ENCODE measurements at regions not wholly inside any gene's neighbourhood (a gene's known extent, or its start where the extent isn't known, plus 50 kb on each side); places are given as distances from the start of the nearest gene placed in this dataset.

DNA sequence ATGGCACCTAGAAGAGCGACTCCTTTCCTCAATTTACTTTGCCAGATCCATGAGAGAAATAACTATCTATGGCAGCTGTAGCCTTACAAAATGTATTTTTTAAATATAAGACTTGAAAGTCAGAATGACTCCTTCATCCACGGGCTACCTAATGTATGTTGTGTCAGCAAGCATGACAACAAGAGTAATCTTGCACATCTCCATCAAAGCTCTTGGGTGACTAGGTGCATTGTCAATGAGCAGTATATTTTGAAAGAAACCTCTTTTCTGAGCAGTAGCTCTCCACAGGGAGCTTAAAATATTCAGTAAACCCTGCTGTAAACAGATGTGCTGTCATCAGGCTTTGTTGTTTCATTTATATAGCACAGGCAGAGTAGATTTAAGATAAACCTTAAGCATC is 757.2 kb upstream of the PHF14 start:
- H3K9me3 Mint-ChIP-seq: peaks cover 13% of the 10 kb centered on the region
- DNase-seq: no peak
- H3K36me3 Mint-ChIP-seq: no peaks in the 10 kb centered on the region
- H3K4me3 Mint-ChIP-seq: no peak overlapping the region
- H3K27ac Mint-ChIP-seq: no peak overlapping the region
- CTCF ChIA-PET: no interaction called here
- H3K27me3 Mint-ChIP-seq: no peaks in the 10 kb centered on the region
- no peaks in the 10 kb centered on the region for H3K4me1 Mint-ChIP-seq

DNA sequence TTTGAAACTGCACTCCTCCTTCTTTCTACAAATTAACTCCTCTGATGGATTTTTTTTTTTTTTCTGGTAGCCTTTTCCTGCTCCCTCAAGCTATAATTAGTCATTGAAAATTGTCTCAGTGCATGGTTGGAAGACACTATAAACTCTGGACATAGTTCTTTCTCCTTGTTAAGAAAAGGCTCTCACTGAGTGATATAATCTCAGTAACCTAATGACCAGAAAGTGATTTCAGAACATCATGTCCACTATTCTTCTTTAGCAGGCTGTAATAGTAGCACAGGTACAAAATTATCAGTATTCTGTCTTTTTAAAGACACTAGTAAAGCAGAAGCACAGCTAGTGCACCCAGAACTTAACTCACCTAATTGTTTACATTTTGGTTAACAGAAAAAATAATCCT is 752.6 kb upstream of the PHF14 start:
- H3K36me3 Mint-ChIP-seq: no peaks in the 10 kb centered on the region

DNA sequence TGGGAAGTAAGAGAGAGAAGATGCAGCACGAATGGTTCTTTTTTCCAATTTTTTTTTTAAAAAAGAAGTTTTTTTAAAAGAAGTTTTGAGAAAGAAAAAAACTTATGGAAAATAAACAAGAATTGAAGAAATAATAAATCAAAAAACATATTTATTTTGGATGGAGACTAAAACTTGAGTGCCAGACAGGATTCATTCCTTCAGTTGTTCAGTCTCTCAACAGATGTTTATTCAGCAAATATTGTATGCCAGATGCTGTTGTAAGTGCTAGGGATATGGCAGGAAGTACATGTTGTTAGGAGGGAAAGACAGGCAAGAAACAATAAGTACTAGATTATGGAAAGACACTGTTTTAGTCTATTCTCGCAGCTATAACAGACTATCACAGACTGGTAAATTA is 750.7 kb upstream of the PHF14 start:
- H3K27me3 Mint-ChIP-seq: no peaks in the 10 kb centered on the region
- H3K36me3 Mint-ChIP-seq: no peaks in the 10 kb centered on the region
- DNase-seq: no peak
- CTCF ChIA-PET: no interaction called here
- no peak overlapping the region for H3K4me3 Mint-ChIP-seq
- no peaks in the 10 kb centered on the region for H3K4me1 Mint-ChIP-seq
- peaks cover 8% of the 10 kb centered on the region for H3K9me3 Mint-ChIP-seq
- H3K27ac Mint-ChIP-seq: no peak overlapping the region

More for the DNA sequence above, 752.6 kb upstream of the PHF14 start:
- no peaks in the 10 kb centered on the region for H3K4me1 Mint-ChIP-seq
- CTCF ChIA-PET: no interaction called here
- no peak overlapping the region for H3K4me3 Mint-ChIP-seq
- no peaks in the 10 kb centered on the region for H3K27me3 Mint-ChIP-seq
- H3K27ac Mint-ChIP-seq: no peak overlapping the region
- H3K9me3 Mint-ChIP-seq: peaks cover 7% of the 10 kb centered on the region
- no peak for DNase-seq

DNA sequence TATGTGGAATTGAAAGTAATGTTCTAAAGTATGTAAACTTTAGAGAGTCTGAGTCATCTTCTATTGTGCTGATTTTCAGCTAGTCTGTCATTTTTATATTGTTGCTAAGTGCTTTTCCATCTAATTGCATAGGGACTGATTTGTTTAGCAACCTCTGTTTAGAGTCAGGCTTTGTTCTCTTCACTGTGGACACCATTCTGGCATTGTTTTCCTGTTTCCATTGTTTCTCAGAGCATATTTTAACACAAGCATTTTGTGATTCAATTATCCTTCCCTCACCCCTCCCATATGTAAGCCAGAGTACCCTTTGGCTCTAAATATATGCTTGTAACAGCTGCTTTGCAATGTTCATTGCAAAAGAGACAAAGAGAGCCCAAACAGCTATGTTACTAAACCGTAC is 748.4 kb upstream of the PHF14 start:
- DNase-seq: no peak
- Mint-ChIP-seq H3K36me3 (no peaks in the 10 kb centered on the region), H3K27me3 (no peaks in the 10 kb centered on the region), H3K27ac (no peak overlapping the region), H3K4me1 (no peaks in the 10 kb centered on the region), H3K9me3 (peaks cover 10% of the 10 kb centered on the region), H3K4me3 (no peak overlapping the region)
- CTCF ChIA-PET: no interaction called here

DNA sequence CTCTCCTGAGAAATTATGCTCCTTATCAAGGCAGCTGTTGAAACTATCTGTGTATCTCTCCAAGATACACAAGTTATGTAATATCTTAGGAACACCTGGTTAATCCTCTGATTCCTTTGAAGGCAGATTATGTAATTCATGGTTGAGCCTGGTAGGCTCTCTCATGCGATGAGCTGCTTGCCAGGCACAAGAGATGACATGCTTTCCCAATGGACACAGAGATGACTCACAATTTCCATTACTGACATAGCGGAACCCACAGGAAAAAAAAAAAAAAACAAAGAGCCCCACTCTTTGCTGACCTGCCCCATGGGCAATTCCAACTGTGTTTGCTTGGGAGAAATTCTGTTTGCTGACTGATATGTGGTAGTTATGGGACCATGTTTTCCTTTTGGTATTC is 736.4 kb upstream of the PHF14 start:
- CTCF ChIA-PET: no interaction called here
- DNase-seq: no peak
- Mint-ChIP-seq H3K9me3 (peaks cover 5% of the 10 kb centered on the region), H3K4me3 (no peak overlapping the region), H3K36me3 (no peaks in the 10 kb centered on the region), H3K27me3 (no peaks in the 10 kb centered on the region), H3K27ac (no peak overlapping the region), H3K4me1 (no peaks in the 10 kb centered on the region)

DNA sequence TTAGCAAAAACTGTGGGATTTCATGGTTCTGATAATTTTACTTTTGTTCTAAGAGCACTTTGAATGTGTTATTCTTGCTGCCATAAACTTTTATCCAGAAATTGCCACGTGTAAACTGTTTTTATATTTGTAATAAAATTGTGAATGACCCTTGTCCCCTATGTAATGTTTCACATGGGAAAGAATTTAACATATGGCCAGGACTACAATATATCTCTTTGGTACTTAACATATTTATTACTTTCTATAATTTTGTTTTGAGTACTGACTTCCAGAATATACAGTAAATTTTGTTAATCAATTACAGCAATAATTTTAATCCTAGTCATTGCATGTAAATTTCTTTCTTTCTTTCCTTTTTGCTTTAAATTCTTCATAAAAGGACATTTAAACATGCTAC is 735.0 kb upstream of the PHF14 start:
- no peaks in the 10 kb centered on the region for H3K36me3 Mint-ChIP-seq
- DNase-seq: no peak
- no peak overlapping the region for H3K4me3 Mint-ChIP-seq
- CTCF ChIA-PET: no interaction called here
- peaks cover 5% of the 10 kb centered on the region for H3K9me3 Mint-ChIP-seq
- no peak overlapping the region for H3K27ac Mint-ChIP-seq
- H3K4me1 Mint-ChIP-seq: no peaks in the 10 kb centered on the region
- no peaks in the 10 kb centered on the region for H3K27me3 Mint-ChIP-seq

DNA sequence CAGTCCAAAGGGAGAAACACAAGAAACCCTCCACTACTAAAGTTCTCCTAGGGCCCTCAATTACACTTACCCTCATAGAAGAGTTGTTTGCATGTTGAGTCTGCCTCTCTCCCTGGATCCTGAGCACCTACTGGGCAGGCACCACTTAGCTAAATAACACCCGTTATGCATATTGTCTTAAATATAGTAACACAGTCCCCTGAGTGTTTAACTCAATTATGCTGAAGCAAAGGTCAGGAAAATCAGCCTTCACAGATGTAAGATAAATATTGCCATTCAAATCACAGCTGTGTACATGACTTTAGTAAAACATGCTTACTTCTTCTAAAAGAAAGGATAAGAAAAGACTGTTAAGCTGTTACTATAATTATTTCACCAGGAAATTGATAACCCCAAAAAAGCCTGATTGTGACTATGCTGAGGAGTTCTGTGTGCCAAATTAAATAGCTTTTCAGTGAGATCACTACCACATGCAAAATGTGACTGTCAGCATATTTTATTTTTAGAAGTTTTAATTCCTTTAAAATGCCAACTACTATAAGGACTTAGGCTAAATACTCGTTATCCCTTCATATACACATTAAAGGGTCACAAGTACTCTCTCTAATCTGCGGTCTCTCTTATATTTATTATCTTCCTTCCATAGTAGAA is 733.9 kb upstream of the PHF14 start:
- no peak overlapping the region for H3K27ac Mint-ChIP-seq
- no peak for DNase-seq
- H3K4me1 Mint-ChIP-seq: no peaks in the 10 kb centered on the region
- H3K27me3 Mint-ChIP-seq: no peaks in the 10 kb centered on the region
- CTCF ChIA-PET: no interaction called here
- H3K36me3 Mint-ChIP-seq: no peaks in the 10 kb centered on the region
- H3K9me3 Mint-ChIP-seq: peaks cover 5% of the 10 kb centered on the region
- no peak overlapping the region for H3K4me3 Mint-ChIP-seq

DNA sequence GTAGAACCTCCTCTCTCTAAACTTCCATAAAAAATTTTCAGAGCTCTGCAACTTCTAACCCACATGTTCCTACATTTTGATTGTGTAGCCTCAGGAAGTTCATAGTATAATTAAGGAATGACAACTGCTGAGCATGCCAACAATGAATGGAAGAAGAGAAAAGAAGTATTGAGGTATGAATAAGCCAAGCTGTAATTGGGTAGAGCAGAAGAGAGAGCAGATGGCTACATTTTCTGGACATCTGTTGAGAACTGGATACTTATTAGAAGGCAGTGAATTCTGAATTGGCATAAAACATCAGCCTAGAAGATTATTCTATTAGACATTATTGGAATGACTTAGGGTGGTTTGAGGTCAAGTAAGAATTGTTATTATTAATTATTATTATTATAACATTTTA is 728.3 kb upstream of the PHF14 start:
- Mint-ChIP-seq H3K27ac (no peak overlapping the region), H3K4me1 (no peaks in the 10 kb centered on the region), H3K4me3 (no peak overlapping the region), H3K27me3 (no peaks in the 10 kb centered on the region), H3K36me3 (no peaks in the 10 kb centered on the region), H3K9me3 (peaks cover 9% of the 10 kb centered on the region)
- no peak for DNase-seq
- CTCF ChIA-PET: no interaction called here

DNA sequence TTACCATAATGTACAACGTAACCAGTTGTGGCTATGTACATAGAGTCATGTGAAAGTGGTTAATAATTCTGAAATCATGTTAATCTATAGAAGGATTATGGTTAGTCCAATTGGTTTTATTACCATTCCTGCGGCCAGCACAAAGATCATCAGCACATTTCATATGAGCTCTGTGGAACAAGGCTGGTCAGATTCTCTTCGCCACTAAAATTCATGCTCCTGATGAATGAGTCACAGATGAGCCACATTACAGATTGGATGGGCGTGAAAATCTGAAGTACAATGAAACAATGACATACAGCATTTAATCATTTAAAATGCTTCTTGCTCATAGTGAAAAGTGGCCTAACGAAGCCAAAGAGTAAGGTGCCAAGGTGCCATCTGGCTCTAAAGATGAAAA is 716.2 kb upstream of the PHF14 start:
- Mint-ChIP-seq H3K27ac (no peak overlapping the region), H3K4me3 (no peak overlapping the region), H3K36me3 (no peaks in the 10 kb centered on the region), H3K27me3 (no peaks in the 10 kb centered on the region), H3K9me3 (peaks cover 15% of the 10 kb centered on the region), H3K4me1 (no peaks in the 10 kb centered on the region)
- no peak for DNase-seq
- CTCF ChIA-PET: no interaction called here

DNA sequence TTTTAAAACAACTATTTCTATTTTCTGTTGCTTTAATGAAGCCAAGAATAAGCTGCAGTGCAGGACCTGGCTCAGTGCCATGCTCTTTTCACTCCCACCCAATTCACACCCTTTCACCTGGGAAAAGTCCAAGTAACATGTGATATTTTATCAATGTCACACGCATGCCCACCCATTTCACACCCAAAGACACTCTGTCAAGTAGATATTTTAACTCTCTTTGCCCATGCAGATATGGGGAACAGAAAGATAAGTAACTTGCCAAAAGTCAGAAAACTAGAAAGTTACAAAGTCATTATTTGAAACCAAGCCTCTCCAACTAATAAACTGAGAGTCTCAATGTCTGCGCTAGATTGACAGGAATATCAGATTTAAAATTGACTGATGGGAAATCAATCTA is 706.7 kb upstream of the PHF14 start:
- CTCF ChIA-PET: no interaction called here
- DNase-seq: no peak
- Mint-ChIP-seq H3K27me3 (no peaks in the 10 kb centered on the region), H3K36me3 (no peaks in the 10 kb centered on the region), H3K9me3 (peaks cover 9% of the 10 kb centered on the region), H3K27ac (no peak overlapping the region), H3K4me1 (no peaks in the 10 kb centered on the region), H3K4me3 (no peak overlapping the region)

DNA sequence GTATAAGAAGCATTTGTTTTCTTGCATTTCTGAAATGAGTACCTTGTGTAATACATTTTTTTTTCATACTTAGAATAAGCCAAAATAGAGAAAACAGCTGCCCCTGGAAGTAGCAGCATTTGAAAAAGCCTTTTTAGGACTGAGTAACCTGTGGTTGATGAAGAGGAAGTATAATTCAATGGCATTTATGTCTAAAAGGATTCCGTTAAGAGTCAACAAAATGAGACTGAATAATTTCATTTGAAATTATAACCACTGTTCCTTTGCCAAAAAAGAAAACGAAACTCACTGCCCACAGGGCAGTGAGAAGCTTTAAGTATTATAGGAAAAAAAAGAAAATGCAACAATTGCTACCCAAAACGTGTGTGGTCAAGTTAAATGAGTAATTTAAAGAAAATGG is 705.6 kb upstream of the PHF14 start:
- Mint-ChIP-seq H3K4me3 (no peak overlapping the region), H3K9me3 (peaks cover 16% of the 10 kb centered on the region), H3K27ac (no peak overlapping the region), H3K27me3 (no peaks in the 10 kb centered on the region), H3K4me1 (no peaks in the 10 kb centered on the region), H3K36me3 (no peaks in the 10 kb centered on the region)
- DNase-seq: no peak
- CTCF ChIA-PET: no interaction called here

DNA sequence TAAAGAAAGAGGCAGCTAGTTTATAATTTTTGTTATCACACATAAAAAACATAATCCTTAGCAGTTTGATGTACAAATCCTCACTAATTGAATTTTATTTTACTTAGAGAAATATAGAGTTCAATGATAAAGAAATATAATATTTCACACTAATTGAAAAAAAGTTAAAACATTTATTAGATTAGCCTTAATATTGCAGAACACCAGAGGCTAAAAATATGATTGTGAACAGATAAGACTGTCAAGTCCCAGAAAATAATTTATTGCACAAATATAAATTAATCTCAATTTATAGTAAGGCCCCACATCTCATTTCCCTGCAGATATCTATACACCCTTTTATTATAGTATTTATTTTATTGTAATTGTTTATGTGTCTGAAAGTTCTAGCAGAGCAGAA is 690.8 kb upstream of the PHF14 start:
- Mint-ChIP-seq H3K36me3 (no peaks in the 10 kb centered on the region), H3K27ac (no peak overlapping the region), H3K4me3 (no peak overlapping the region), H3K27me3 (no peaks in the 10 kb centered on the region), H3K9me3 (peaks cover 2% of the 10 kb centered on the region), H3K4me1 (no peaks in the 10 kb centered on the region)
- CTCF ChIA-PET: no interaction called here
- DNase-seq: no peak

DNA sequence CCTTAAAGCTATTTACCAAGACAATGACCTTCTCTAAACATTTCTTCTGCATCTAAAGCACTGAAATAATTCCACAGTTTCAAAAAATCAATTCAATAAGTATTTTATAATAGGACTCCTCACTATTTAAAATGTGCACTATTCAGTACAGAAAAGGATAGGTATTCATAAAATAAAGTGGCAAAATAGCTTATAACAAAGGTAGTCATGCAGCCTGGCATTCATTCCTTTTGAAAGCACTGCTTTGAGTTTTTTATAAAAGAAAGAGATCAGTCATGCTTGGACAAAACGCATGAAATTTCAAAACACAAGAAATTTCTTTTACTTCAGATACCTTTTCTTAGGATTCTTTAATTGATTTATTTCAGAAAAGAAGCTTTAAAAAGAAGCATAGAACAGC is 689.7 kb upstream of the PHF14 start:
- peaks cover 2% of the 10 kb centered on the region for H3K9me3 Mint-ChIP-seq
- H3K4me3 Mint-ChIP-seq: no peak overlapping the region
- no peaks in the 10 kb centered on the region for H3K36me3 Mint-ChIP-seq
- H3K27me3 Mint-ChIP-seq: no peaks in the 10 kb centered on the region
- H3K4me1 Mint-ChIP-seq: no peaks in the 10 kb centered on the region
- DNase-seq: no peak
- H3K27ac Mint-ChIP-seq: no peak overlapping the region
- CTCF ChIA-PET: interaction anchor here (0.6 kb wide), 1 partner anchor 36 kb away, joined by 3 read pairs; no protein-coding TSS in a partner anchor

DNA sequence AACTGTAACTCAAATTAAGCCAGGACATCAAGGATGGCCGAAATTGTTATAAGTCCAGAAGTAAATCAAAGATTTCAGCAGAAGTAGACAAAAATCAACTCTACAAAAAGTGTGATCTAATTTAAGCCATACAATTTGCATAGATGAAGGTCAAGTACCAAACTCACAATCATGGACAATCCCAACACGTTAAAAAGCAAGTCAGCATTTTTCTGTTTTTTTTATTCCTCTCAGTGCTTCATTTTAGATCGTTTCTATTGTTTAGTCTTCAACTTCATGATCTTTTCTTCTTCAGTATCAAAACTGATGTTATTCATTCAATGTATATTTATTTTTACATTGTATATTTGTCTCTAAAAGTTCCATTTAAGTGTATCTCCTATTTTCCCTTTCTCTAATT is 674.3 kb upstream of the PHF14 start:
- DNase-seq: no peak
- H3K27me3 Mint-ChIP-seq: no peaks in the 10 kb centered on the region
- no peak overlapping the region for H3K27ac Mint-ChIP-seq
- no peaks in the 10 kb centered on the region for H3K4me1 Mint-ChIP-seq
- H3K9me3 Mint-ChIP-seq: no peaks in the 10 kb centered on the region
- no peaks in the 10 kb centered on the region for H3K36me3 Mint-ChIP-seq
- no peak overlapping the region for H3K4me3 Mint-ChIP-seq
- CTCF ChIA-PET: interaction anchor here (0.5 kb wide), 1 partner anchor 168 kb away, joined by 3 read pairs; no protein-coding TSS in a partner anchor

DNA sequence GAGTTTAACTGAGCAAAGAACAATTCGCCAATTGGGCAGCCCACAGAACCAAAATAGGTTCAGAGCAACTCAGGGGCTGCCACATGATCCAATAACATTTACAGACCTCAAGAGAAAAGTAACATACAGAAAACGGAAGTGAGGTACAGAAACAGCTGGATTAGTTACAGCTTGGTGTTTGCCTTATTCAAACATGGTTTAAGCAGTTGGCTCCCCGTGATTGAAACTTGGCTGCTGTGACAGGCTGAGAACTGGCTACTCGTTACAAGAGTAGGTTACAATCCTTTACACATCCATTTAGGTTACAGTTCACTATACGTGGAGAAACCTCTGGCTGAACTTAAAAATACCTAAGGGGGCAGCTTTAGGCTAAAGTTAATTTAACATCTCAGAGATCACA is 673.1 kb upstream of the PHF14 start:
- peaks cover under 1% of the 10 kb centered on the region for H3K9me3 Mint-ChIP-seq
- H3K36me3 Mint-ChIP-seq: no peaks in the 10 kb centered on the region
- no peaks in the 10 kb centered on the region for H3K27me3 Mint-ChIP-seq
- CTCF ChIA-PET: no interaction called here
- DNase-seq: no peak
- no peaks in the 10 kb centered on the region for H3K4me1 Mint-ChIP-seq
- no peak overlapping the region for H3K27ac Mint-ChIP-seq
- no peak overlapping the region for H3K4me3 Mint-ChIP-seq

DNA sequence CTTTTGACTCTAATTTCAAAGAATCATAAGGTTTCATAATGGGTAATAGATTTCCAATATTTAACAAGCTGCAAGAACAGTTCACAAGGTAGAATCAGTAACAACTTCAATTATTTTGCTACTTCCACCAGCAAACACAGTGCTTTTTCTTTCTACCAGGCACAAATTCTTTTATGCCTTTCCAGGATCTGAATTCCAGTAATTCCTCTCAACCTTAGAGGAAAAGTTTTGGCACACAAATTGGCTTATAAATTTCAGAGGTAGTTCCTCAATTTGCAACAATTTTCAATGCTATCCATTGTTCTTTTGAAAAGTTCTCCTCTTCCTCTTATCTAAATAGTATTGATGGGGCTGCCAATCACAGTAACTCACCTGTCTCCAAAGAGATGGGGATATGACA is 665.4 kb upstream of the PHF14 start:
- DNase-seq: no peak
- no peak overlapping the region for H3K4me3 Mint-ChIP-seq
- CTCF ChIA-PET: no interaction called here
- H3K27ac Mint-ChIP-seq: no peak overlapping the region
- H3K36me3 Mint-ChIP-seq: no peaks in the 10 kb centered on the region
- no peaks in the 10 kb centered on the region for H3K4me1 Mint-ChIP-seq
- H3K9me3 Mint-ChIP-seq: peaks cover 2% of the 10 kb centered on the region
- no peaks in the 10 kb centered on the region for H3K27me3 Mint-ChIP-seq
